ENCODE measurements at regions not wholly inside any gene's neighbourhood (a gene's known extent, or its start where the extent isn't known, plus 50 kb on each side); places are given as distances from the start of the nearest gene placed in this dataset.

DNA sequence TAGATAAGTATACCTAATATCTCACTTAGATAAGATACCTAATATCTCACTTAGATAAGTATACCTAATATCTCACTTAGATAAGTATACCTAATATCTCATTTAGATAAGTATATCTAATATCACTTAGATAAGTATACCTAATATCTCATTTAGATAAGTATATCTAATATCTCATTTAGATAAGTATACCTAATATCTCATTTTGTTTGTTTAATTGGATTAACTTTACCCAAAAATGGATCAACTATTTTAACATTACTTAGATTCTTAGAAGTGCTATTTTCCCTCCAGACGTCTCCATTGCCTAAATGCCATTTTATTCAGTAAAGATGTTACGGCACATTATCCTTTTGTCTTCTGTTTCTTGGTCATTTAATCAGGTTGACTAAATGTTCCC is 346.4 kb downstream of the CHRM3 start:
- DNase-seq: no peak
- TF ChIP-seq, protein P1, sequence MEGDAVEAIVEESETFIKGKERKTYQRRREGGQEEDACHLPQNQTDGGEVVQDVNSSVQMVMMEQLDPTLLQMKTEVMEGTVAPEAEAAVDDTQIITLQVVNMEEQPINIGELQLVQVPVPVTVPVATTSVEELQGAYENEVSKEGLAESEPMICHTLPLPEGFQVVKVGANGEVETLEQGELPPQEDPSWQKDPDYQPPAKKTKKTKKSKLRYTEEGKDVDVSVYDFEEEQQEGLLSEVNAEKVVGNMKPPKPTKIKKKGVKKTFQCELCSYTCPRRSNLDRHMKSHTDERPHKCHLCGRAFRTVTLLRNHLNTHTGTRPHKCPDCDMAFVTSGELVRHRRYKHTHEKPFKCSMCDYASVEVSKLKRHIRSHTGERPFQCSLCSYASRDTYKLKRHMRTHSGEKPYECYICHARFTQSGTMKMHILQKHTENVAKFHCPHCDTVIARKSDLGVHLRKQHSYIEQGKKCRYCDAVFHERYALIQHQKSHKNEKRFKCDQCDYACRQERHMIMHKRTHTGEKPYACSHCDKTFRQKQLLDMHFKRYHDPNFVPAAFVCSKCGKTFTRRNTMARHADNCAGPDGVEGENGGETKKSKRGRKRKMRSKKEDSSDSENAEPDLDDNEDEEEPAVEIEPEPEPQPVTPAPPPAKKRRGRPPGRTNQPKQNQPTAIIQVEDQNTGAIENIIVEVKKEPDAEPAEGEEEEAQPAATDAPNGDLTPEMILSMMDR (IDR thresholded peaks at IDR 0.05): no peak
- Histone ChIP-seq H3K27me3 (ENCODE audit: control insufficient read depth in 2 of 2, insufficient read depth in 2 of 2, low read length in 2 of 2) (no peaks in the 10 kb centered on the region), H4K20me1 (ENCODE audit: insufficient read depth, low read length) (no peaks in the 10 kb centered on the region), H3K79me2 (ENCODE audit: insufficient read depth, low read length) (no peaks in the 10 kb centered on the region), H2AFZ (ENCODE audit: insufficient read depth, low read depth, low read length, poor library complexity, severe bottlenecking) (no peak overlapping the region), H3K4me3 (replicated peaks in 1 of 3; ENCODE audit: low read depth in 2 of 3, low read length in 3 of 3) (no peak overlapping the region), H3K4me2 (replicated peaks; ENCODE audit: extremely low read depth, low read length, poor library complexity, severe bottlenecking) (no peak overlapping the region), H3K9me3 (replicated peaks in 1 of 2; ENCODE audit: control insufficient read depth in 1 of 2, insufficient read depth in 1 of 2, low read length in 2 of 2) (no peaks in the 10 kb centered on the region), H3K27ac (ENCODE audit: low read depth in 1 of 2, low read length in 2 of 2) (no peak overlapping the region), H3K9ac (ENCODE audit: insufficient read depth, low read length, poor library complexity, severe bottlenecking) (no peak overlapping the region), H3K4me1 (ENCODE audit: control insufficient read depth in 1 of 2, insufficient read depth in 2 of 2, low read length in 2 of 2) (no peaks in the 10 kb centered on the region), H3K36me3 (replicated peaks in 1 of 2; ENCODE audit: control insufficient read depth in 1 of 2, insufficient read depth in 2 of 2, low read length in 2 of 2) (no peaks in the 10 kb centered on the region)
- WGBS (ENCODE audit: insufficient coverage): 100% methylated on average over 1 of the region's 2 CpGs
- no peaks in the 10 kb centered on the region for H3K36me3 Mint-ChIP-seq
- H3K27ac Mint-ChIP-seq: no peak overlapping the region
- H3K27me3 Mint-ChIP-seq (ENCODE audit: low read depth in 3 of 3): peaks cover 0 to 1% (median 0%) of the 10 kb centered on the region in 3 donors
- H3K9me3 Mint-ChIP-seq: peaks cover 0 to 2% (median 0%) of the 10 kb centered on the region in 7 donors
- peaks cover 3% of the 10 kb centered on the region for H3K4me1 Mint-ChIP-seq
- H3K4me3 Mint-ChIP-seq: no peak overlapping the region
- intact Hi-C loops (cut with micrococcal nuclease): no loop called here

DNA sequence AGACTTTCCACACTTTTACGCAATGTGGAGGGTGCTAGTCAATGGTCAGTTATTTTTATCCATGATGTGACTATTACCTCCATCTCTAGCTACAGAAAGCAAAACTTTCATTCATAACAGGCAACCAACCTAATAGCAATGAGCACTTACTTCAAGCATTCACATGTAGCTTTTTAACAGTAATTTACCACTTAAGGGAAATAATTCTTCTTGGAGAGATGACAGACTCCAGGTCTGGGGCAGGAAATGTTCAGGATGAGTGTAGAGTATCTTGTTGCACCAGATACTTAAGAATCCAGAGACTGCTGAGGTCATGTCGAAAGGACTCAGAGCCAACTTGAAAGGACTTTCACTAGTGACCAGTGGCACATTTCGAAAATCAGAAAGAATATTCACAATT is 347.6 kb downstream of the CHRM3 start:
- no peaks in the 10 kb centered on the region for H3K36me3 Mint-ChIP-seq
- H3K4me3 Mint-ChIP-seq: no peak overlapping the region
- H3K9me3 ChIP-seq (replicated peaks in 1 of 2; ENCODE audit: control insufficient read depth in 1 of 2, insufficient read depth in 1 of 2, low read length in 2 of 2): no peaks in the 10 kb centered on the region
- no peaks in the 10 kb centered on the region for H3K79me2 ChIP-seq (ENCODE audit: insufficient read depth, low read length)
- H3K9me3 Mint-ChIP-seq: peaks cover 0 to 2% (median 0%) of the 10 kb centered on the region in 7 donors
- TF ChIP-seq, protein P1 (IDR thresholded peaks at IDR 0.05): no peak
- no peaks in the 10 kb centered on the region for H3K4me1 ChIP-seq (ENCODE audit: control insufficient read depth in 1 of 2, insufficient read depth in 2 of 2, low read length in 2 of 2)
- H3K27ac ChIP-seq (ENCODE audit: low read depth in 1 of 2, low read length in 2 of 2): no peak overlapping the region
- intact Hi-C loops (cut with micrococcal nuclease): no loop called here
- no peaks in the 10 kb centered on the region for H3K36me3 ChIP-seq (replicated peaks in 1 of 2; ENCODE audit: control insufficient read depth in 1 of 2, insufficient read depth in 2 of 2, low read length in 2 of 2)
- no peak overlapping the region for H3K4me3 ChIP-seq (replicated peaks in 1 of 3; ENCODE audit: low read depth in 2 of 3, low read length in 3 of 3)
- no peaks in the 10 kb centered on the region for H3K27me3 ChIP-seq (ENCODE audit: control insufficient read depth in 2 of 2, insufficient read depth in 2 of 2, low read length in 2 of 2)
- WGBS (ENCODE audit: insufficient coverage): no CpG with 5 or more reads among the region's 3 CpGs
- H3K27me3 Mint-ChIP-seq (ENCODE audit: low read depth in 3 of 3): peaks cover 0 to 4% (median 1%) of the 10 kb centered on the region in 3 donors
- H3K9ac ChIP-seq (ENCODE audit: insufficient read depth, low read length, poor library complexity, severe bottlenecking): no peak overlapping the region
- DNase-seq: no peak
- H2AFZ ChIP-seq (ENCODE audit: insufficient read depth, low read depth, low read length, poor library complexity, severe bottlenecking): no peak overlapping the region
- no peak overlapping the region for H3K4me2 ChIP-seq (replicated peaks; ENCODE audit: extremely low read depth, low read length, poor library complexity, severe bottlenecking)
- H3K27ac Mint-ChIP-seq: no peak overlapping the region
- H4K20me1 ChIP-seq (ENCODE audit: insufficient read depth, low read length): no peaks in the 10 kb centered on the region
- peaks cover 3% of the 10 kb centered on the region for H3K4me1 Mint-ChIP-seq

Data from CD14-positive monocyte (primary cell).